WTC11 (cell line): ENCODE measurements at regions not wholly inside any gene's neighbourhood (a gene's known extent, or its start where the extent isn't known, plus 50 kb on each side); places are given as distances from the start of the nearest gene placed in this dataset.

Experiments
- ARID4B ChIP-seq: sonication (generic); formaldehyde crosslinking; IDR thresholded peaks from 2 replicates; pipeline ENCODE4 v1.8.0; 2023; ENCODE audit warnings: missing genetic modification reagents, mild to moderate bottlenecking, borderline replicate concordance
- HMGXB4 ChIP-seq: sonication (generic); formaldehyde crosslinking; IDR thresholded peaks from 2 replicates; pipeline ENCODE4 v1.8.1; 2023; ENCODE audit warnings: mild to moderate bottlenecking, moderate library complexity, missing genetic modification reagents
- NR3C1 ChIP-seq: sonication (generic); formaldehyde crosslinking; conservative IDR thresholded peaks from 2 replicates; pipeline ENCODE4 v1.8.1; 2023; ENCODE audit warnings: low read depth, mild to moderate bottlenecking, missing genetic modification reagents
- ZNF512 ChIP-seq: sonication (generic); formaldehyde crosslinking; IDR thresholded peaks from 2 replicates; pipeline ENCODE4 v1.8.1; 2022; ENCODE audit warnings: missing genetic modification reagents, borderline replicate concordance
- TF ChIP-seq, protein P1 (sequence below): fragments of 250-450 bp; sonication (Bioruptor Pico); IDR thresholded peaks from 2 replicates; pipeline ENCODE4 v1.9.0; 2021; ENCODE audit warnings: mild to moderate bottlenecking
- TF ChIP-seq, protein P2 (sequence below): fragments of 200-600 bp; IDR thresholded peaks from 2 replicates; pipeline ENCODE4 v1.8.0; 2022; ENCODE audit warnings: antibody characterized with exemption
- TF ChIP-seq, protein P3 (sequence below): sonication (generic); formaldehyde crosslinking; IDR thresholded peaks from 2 replicates; pipeline ENCODE4 v1.8.0; 2022; ENCODE audit warnings: mild to moderate bottlenecking, missing genetic modification reagents

- TF ChIP-seq, protein P1, sequence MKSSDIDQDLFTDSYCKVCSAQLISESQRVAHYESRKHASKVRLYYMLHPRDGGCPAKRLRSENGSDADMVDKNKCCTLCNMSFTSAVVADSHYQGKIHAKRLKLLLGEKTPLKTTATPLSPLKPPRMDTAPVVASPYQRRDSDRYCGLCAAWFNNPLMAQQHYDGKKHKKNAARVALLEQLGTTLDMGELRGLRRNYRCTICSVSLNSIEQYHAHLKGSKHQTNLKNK (CRISPR knock-in tag) = no peak
- TF ChIP-seq ARID4B (no peak), NR3C1 (CRISPR knock-in tag) (no peak), ZNF512 (no peak), HMGXB4 (CRISPR knock-in tag) (no peak)
- TF ChIP-seq, protein P2, sequence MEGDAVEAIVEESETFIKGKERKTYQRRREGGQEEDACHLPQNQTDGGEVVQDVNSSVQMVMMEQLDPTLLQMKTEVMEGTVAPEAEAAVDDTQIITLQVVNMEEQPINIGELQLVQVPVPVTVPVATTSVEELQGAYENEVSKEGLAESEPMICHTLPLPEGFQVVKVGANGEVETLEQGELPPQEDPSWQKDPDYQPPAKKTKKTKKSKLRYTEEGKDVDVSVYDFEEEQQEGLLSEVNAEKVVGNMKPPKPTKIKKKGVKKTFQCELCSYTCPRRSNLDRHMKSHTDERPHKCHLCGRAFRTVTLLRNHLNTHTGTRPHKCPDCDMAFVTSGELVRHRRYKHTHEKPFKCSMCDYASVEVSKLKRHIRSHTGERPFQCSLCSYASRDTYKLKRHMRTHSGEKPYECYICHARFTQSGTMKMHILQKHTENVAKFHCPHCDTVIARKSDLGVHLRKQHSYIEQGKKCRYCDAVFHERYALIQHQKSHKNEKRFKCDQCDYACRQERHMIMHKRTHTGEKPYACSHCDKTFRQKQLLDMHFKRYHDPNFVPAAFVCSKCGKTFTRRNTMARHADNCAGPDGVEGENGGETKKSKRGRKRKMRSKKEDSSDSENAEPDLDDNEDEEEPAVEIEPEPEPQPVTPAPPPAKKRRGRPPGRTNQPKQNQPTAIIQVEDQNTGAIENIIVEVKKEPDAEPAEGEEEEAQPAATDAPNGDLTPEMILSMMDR = no peak
- TF ChIP-seq, protein P3, sequence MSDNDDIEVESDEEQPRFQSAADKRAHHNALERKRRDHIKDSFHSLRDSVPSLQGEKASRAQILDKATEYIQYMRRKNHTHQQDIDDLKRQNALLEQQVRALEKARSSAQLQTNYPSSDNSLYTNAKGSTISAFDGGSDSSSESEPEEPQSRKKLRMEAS (CRISPR knock-in tag) = no peak
Measured at GRCh38 chr10:62919776-62920175, 103.6 kb upstream of the EGR2 start.
